HG02798 (cell line): ENCODE measurements at regions not wholly inside any gene's neighbourhood (a gene's known extent, or its start where the extent isn't known, plus 50 kb on each side); places are given as distances from the start of the nearest gene placed in this dataset.

ENCODE experiments used
- ATAC-seq: cut with Tn5 transposase; IDR thresholded peaks from one replicate; pipeline ENCODE4 v1.9.1; 2021; ENCODE audit warnings: mild to moderate bottlenecking; ENCODE audit not compliant: unreplicated experiment, poor library complexity

GRCh38 chr9:22278426-22278825 lies 168.2 kb upstream of the DMRTA1 start:
- ATAC-seq, result no peak

- ATAC-seq, result no peak
These were observed 167.0 kb upstream of the DMRTA1 start for GRCh38 chr9:22279636-22280035.

DNA sequence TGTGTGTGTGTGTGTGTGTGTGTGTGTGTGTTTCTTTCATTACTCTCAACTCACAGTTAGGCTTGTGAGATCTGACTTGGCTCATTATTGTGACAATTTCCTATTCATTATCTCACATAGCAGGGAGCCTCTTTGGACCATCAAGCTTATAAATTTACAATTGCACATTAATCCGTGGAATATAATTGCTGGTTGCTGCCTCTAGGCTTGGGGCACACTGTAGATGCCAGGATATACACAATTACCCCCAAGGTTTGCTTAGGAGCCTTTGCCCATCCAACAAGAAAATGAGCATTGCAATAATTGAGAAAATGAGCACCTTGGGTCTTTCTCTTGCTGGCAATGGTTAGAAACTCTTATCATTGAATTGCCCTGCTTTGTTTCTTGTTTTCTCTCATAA lies 161.6 kb upstream of the DMRTA1 start:
- ATAC-seq, result no peak

DNA sequence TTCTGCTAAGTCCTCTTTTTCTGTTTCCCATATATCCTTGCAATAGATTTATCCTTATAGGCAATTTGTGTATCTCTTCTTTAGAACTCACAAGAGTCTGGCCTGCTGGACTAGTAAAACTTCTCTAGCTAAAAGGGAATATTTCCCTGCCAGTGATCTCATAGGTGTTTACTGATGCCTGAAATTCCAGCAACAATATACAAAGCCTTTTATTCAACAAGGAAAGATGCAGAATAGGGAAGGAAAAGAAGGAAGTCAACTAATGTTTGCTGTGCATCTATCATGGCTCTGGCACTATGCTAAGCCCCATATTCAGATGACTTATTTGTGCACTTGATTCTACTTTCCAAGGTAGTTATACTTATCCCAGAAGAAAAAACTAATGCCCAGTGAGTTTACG lies 160.0 kb upstream of the DMRTA1 start:
- ATAC-seq, result no peak

DNA sequence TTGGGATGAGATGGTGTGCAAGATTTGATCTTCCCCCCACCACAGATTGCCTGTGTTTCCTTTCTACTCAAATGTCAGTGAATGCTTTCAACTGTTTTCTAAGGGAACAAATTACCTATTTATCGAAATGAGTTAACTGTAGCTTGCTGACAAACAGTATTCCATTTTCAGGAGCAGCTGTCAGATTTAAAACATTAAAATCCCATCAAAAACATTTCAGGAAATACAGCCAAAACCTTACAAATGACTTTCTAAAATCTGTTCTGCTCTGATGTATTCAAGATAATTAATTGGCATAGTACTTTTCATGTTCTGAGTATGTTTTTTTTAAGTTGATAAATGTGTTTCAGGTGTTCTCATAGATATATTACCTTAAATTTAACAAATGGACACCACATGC lies 158.0 kb upstream of the DMRTA1 start:
- no peak for ATAC-seq

DNA sequence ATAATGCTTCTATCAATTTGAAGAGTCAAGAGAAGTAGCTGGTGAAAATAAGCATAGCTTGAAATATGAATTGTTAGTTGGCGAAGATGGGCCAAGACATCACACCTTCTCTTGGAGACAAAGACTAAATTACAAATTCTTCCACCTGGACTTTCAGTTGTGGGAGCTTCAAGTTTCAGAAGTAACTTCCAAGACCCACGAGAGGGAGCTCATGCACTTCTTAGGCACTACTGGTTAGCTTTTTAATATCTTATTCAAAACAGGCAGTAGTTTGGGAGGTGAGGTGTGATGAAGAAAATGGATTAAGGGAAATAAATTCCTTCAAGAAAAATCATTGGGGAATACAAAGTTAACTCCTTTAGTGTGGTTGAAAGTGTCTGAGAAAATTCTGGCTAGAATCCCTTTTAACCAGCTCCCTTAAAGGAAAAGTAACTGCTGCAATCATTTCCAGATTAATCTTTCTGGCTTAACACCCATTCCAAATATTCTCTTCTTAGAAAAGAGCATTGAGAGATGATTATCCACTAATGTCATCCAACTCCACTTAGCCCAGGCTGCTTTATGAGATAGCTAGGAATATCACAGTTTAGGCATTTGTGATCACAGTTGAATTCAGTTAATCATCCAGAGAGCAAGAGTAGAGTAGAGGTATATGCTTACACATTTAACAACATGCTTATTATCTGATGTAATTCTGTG lies 139.5 kb upstream of the DMRTA1 start:
- no peak for ATAC-seq

GRCh38 chr9:22308177-22308576 lies 138.4 kb upstream of the DMRTA1 start:
- no peak for ATAC-seq

DNA sequence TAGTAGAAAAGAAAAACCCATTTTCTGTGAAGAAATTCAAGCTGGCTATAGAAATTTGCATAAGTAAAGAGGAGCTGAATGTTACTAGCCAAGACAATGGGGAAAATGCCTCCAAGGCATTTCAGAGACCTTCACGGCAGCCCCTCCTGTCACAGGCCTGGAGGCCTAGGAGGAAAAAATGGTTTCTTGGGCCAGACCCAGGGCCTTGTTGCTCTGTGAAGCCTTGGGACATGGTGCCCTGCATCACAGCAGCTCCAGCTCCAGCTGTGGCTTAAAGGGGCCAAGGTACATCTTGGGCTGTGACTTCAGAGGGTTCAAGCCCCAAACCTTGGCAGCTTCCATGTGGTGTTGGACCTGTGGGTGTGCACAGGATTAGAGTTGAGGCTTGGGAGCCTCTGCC lies 130.0 kb upstream of the DMRTA1 start:
- ATAC-seq, result no peak

GRCh38 chr9:22331533-22331932 lies 115.1 kb upstream of the DMRTA1 start:
- ATAC-seq, result no peak

GRCh38 chr9:22332202-22332601 lies 114.4 kb upstream of the DMRTA1 start:
- no peak for ATAC-seq

DNA sequence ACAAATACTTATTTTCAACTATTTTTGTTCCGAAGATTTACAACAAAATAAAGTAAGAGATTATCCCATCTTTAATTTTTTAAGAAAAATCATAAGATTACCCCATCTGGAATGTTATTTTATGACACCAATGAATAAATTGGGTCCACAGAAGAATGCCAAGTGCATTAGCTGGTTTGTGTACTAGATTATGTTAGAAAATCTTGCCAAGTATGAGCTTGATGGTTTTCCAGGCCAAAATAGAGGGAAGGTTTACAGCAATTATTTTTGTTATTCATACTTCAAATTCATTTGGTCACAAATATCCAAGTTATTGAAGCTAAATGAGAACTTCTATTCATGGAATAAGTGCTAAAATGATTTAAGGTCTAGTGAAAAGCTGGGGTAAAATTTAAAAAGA lies 109.4 kb upstream of the DMRTA1 start:
- no peak for ATAC-seq

GRCh38 chr9:22342491-22343217 lies 104.0 kb upstream of the DMRTA1 start:
- no peak for ATAC-seq

DNA sequence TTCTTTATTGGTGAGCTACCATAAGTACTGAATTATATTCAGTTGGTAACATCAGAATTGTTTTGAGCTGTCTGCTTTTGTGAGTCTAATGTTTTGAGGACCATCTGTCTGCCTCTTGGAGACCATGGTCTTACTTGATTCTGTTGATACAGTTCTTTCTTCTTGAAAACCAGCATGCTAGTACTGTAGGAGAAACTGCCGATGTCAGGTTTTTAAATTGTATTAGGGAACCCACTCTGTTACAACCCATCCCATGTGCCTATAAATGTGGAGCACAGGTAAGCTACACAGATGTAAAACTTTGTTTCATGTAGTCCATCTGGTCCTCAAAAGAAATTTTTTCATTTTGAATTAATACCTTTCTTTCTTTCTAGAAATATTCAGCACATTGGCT lies 103.4 kb upstream of the DMRTA1 start:
- no peak for ATAC-seq

- no peak for ATAC-seq
These were observed 91.8 kb upstream of the DMRTA1 start for GRCh38 chr9:22354699-22355384.

DNA sequence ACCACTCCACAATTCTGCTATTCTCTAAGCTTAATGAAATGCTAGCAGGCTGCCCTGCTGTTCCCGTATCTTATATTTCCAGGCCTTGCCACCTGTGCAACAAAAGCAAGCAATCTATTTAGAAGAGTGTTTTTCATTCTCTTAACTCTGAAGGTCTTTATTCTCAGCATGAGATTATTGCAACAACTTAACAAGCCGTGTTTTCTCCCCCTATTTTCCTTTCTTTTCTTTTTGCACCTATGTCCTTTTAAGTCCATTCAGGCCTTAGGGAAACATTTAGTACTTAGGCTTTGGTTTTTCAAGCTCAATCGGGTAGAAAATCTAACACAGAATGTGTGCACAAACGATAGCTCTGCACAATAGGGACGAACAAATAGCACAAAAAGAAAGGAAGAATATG lies 89.6 kb upstream of the DMRTA1 start:
- ATAC-seq, result no peak

DNA sequence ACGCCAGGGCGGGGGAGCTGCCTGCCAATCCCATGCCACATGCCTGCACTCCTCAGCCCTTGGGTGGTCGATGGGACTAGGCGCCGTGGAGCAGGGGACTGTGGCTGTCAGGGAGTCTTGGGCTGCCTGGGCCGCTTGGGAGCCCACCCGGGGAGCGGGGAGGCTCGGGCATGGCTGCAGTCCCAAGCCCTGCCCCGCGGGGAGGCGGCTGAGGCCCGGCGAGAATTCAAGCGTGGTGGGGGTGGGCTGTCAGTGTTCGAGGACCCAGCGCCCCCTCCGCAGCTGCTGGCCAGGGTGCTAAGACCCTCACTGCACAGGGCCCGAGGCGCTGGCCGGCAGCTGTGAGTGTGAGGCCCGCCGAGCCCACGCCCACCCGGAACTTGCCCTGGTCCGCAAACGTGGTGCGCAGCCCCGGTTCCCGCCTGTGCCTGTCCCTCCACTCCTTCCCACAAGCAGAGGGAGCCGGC lies 83.2 kb upstream of the DMRTA1 start:
- no peak for ATAC-seq

DNA sequence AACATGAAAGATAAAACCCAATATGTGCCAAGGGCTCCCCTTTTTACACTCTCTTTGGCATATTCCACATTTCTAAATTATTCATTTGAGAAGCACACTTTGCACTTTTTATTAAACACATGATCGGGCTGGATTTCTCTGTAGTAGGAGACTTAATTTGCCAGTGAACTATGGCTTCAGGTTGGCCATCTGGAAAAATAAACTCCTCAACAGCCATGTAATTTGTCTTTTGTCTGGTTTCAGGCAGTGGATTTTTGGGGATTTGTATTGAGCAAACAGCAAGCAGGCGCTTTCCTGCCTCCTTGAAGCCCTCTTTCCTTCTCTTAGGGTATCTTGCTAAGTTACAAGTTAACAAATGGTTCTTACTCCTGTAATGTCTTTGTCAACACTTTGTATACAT lies 73.0 kb upstream of the DMRTA1 start:
- no peak for ATAC-seq

- no peak for ATAC-seq
These were observed 72.6 kb upstream of the DMRTA1 start for GRCh38 chr9:22374051-22374450.

- no peak for ATAC-seq
These were observed 67.4 kb upstream of the DMRTA1 start for GRCh38 chr9:22379272-22379671.

GRCh38 chr9:22381170-22381569 lies 65.5 kb upstream of the DMRTA1 start:
- ATAC-seq, result no peak

- ATAC-seq, result no peak
These were observed 64.3 kb upstream of the DMRTA1 start for GRCh38 chr9:22382331-22382730.
